Activated T-cell treated with anti-CD3 and anti-CD28 coated beads, Interleukin-2, amount 50 U/mL, for 72 hours (primary cell): ENCODE measurements at regions not wholly inside any gene's neighbourhood (a gene's known extent, or its start where the extent isn't known, plus 50 kb on each side); places are given as distances from the start of the nearest gene placed in this dataset.
"Not testable (repeated sequence)": the region's sequence is repeated elsewhere in the genome, so short reads cannot be mapped to it uniquely, and the experiment has no call there.

Source experiments
- ATAC-seq, 2 donors: fragments of 150-1000 bp; cut with Tn5 transposase; replicated peaks in 1 of 2; 2 replicates each; pipeline ENCODE4 v1.10.0; 2021; ENCODE audit warnings: moderate library complexity in 2 of 2, mild to moderate bottlenecking in 1 of 2
- DNase-seq, 2 donors: peaks; one replicate each; pipeline ENCODE4 v3.0.0; 2021 to 2022; ENCODE audit warnings: mixed read lengths in 1 of 2
- H3K27ac Mint-ChIP-seq: one replicate; pipeline ENCODE4 v1.8.0; 2022; ENCODE audit warnings: mild to moderate bottlenecking, moderate library complexity, mixed read lengths
- H3K27me3 Mint-ChIP-seq: one replicate; pipeline ENCODE4 v1.8.0; 2022; ENCODE audit warnings: low read depth, mixed read lengths
- H3K36me3 Mint-ChIP-seq, 2 donors: one replicate each; pipeline ENCODE4 v1.8.0; 2022; ENCODE audit warnings: mixed read lengths in 2 of 2, mild to moderate bottlenecking in 1 of 2; ENCODE audit not compliant: insufficient read depth in 2 of 2
- H3K4me1 Mint-ChIP-seq: one replicate; pipeline ENCODE4 v1.8.0; 2022; ENCODE audit warnings: low read depth, mixed read lengths
- H3K4me3 Mint-ChIP-seq, 2 donors: one replicate each; pipeline ENCODE4 v1.8.0; 2022; ENCODE audit warnings: mild to moderate bottlenecking in 2 of 2, mixed read lengths in 2 of 2, moderate library complexity in 2 of 2
- H3K9me3 Mint-ChIP-seq, 2 donors: one replicate each; pipeline ENCODE4 v1.8.0; 2022; ENCODE audit warnings: mixed read lengths in 2 of 2

GRCh38 chr13:103671547-103671946, 605.3 kb upstream of the SLC10A2 start:
- Mint-ChIP-seq H3K27ac (no peak overlapping the region), H3K27me3 (no peaks in the 10 kb centered on the region), H3K36me3 (no peaks in the 10 kb centered on the region), H3K4me3 (no peak overlapping the region), H3K4me1 (no peaks in the 10 kb centered on the region), H3K9me3 (peaks cover 2 to 5% of the 10 kb centered on the region in 2 donors)
- DNase-seq (no peak), ATAC-seq (no peak)

- H3K27me3 Mint-ChIP-seq, result no peaks in the 10 kb centered on the region
- no peak for DNase-seq
- no peak overlapping the region for H3K27ac Mint-ChIP-seq
- no peak overlapping the region for H3K4me3 Mint-ChIP-seq
- ATAC-seq, result no peak
- no peaks in the 10 kb centered on the region for H3K36me3 Mint-ChIP-seq
- peaks cover 3 to 6% of the 10 kb centered on the region in 2 donors for H3K9me3 Mint-ChIP-seq
- no peaks in the 10 kb centered on the region for H3K4me1 Mint-ChIP-seq
Observed at GRCh38 chr13:103663996-103664395, 597.8 kb upstream of the SLC10A2 start.

GRCh38 chr13:103656311-103656710, 590.1 kb upstream of the SLC10A2 start:
- ATAC-seq, result no peak

GRCh38 chr13:103640606-103641005, 574.4 kb upstream of the SLC10A2 start:
- DNase-seq, result no peak
- Mint-ChIP-seq H3K27me3 (no peaks in the 10 kb centered on the region), H3K4me1 (no peaks in the 10 kb centered on the region), H3K4me3 (no peak overlapping the region), H3K27ac (no peak overlapping the region), H3K9me3 (peaks cover 2% of the 10 kb centered on the region in 2 donors), H3K36me3 (no peaks in the 10 kb centered on the region)
- ATAC-seq, result no peak

More at GRCh38 chr13:103656311-103656710, 590.1 kb upstream of the SLC10A2 start:
- Mint-ChIP-seq H3K9me3 (peaks cover 2 to 5% of the 10 kb centered on the region in 2 donors), H3K4me1 (no peaks in the 10 kb centered on the region), H3K27me3 (no peaks in the 10 kb centered on the region), H3K4me3 (no peak overlapping the region), H3K36me3 (no peaks in the 10 kb centered on the region), H3K27ac (no peak overlapping the region)
- no peak for DNase-seq

- H3K4me1 Mint-ChIP-seq, result no peaks in the 10 kb centered on the region
- peaks cover 2% of the 10 kb centered on the region in 2 donors for H3K9me3 Mint-ChIP-seq
- no peaks in the 10 kb centered on the region for H3K36me3 Mint-ChIP-seq
- H3K27ac Mint-ChIP-seq, result no peak overlapping the region
- no peaks in the 10 kb centered on the region for H3K27me3 Mint-ChIP-seq
- ATAC-seq, result no peak
- DNase-seq, result no peak
- no peak overlapping the region for H3K4me3 Mint-ChIP-seq
Observed at GRCh38 chr13:103639326-103639725, 573.1 kb upstream of the SLC10A2 start.

GRCh38 chr13:103638706-103639105, 572.5 kb upstream of the SLC10A2 start:
- Mint-ChIP-seq H3K4me1 (no peaks in the 10 kb centered on the region), H3K36me3 (no peaks in the 10 kb centered on the region), H3K4me3 (no peak overlapping the region), H3K9me3 (peaks cover 2 to 3% of the 10 kb centered on the region in 2 donors), H3K27me3 (no peaks in the 10 kb centered on the region), H3K27ac (no peak overlapping the region)
- ATAC-seq, result no peak
- DNase-seq, result no peak

GRCh38 chr13:103634066-103634465, 567.8 kb upstream of the SLC10A2 start:
- Mint-ChIP-seq H3K36me3 (no peaks in the 10 kb centered on the region), H3K4me3 (no peak overlapping the region), H3K4me1 (no peaks in the 10 kb centered on the region), H3K27me3 (no peaks in the 10 kb centered on the region), H3K27ac (no peak overlapping the region), H3K9me3 (peaks cover 2 to 3% of the 10 kb centered on the region in 2 donors)
- no peak for ATAC-seq
- DNase-seq, result no peak

GRCh38 chr13:103625194-103625593, 559.0 kb upstream of the SLC10A2 start:
- ATAC-seq, result no peak
- Mint-ChIP-seq H3K27ac (no peak overlapping the region), H3K4me1 (no peaks in the 10 kb centered on the region), H3K27me3 (no peaks in the 10 kb centered on the region), H3K36me3 (no peaks in the 10 kb centered on the region), H3K4me3 (no peak overlapping the region), H3K9me3 (peaks cover 4% of the 10 kb centered on the region in 2 donors)
- DNase-seq, result no peak

- no peak overlapping the region for H3K27ac Mint-ChIP-seq
Observed at GRCh38 chr13:103618151-103618550, 551.9 kb upstream of the SLC10A2 start.

GRCh38 chr13:103615771-103616170, 549.6 kb upstream of the SLC10A2 start:
- ATAC-seq, result no peak

More at GRCh38 chr13:103618151-103618550, 551.9 kb upstream of the SLC10A2 start:
- DNase-seq (no peak), ATAC-seq (no peak)
- Mint-ChIP-seq H3K27me3 (no peaks in the 10 kb centered on the region), H3K4me1 (no peaks in the 10 kb centered on the region), H3K9me3 (peaks cover 0 to 6% of the 10 kb centered on the region in 2 donors), H3K36me3 (no peaks in the 10 kb centered on the region), H3K4me3 (no peak overlapping the region)

GRCh38 chr13:103614761-103615160, 548.5 kb upstream of the SLC10A2 start:
- no peaks in the 10 kb centered on the region for H3K36me3 Mint-ChIP-seq
- H3K9me3 Mint-ChIP-seq, result peaks cover 0 to 5% of the 10 kb centered on the region in 2 donors
- no peak for DNase-seq
- no peaks in the 10 kb centered on the region for H3K27me3 Mint-ChIP-seq
- H3K4me3 Mint-ChIP-seq, result no peak overlapping the region
- ATAC-seq, result no peak
- H3K27ac Mint-ChIP-seq, result no peak overlapping the region
- H3K4me1 Mint-ChIP-seq, result no peaks in the 10 kb centered on the region

More at GRCh38 chr13:103615771-103616170, 549.6 kb upstream of the SLC10A2 start:
- Mint-ChIP-seq H3K27me3 (no peaks in the 10 kb centered on the region), H3K4me3 (no peak overlapping the region), H3K4me1 (no peaks in the 10 kb centered on the region), H3K27ac (no peak overlapping the region), H3K9me3 (peaks cover 0 to 5% of the 10 kb centered on the region in 2 donors), H3K36me3 (no peaks in the 10 kb centered on the region)
- DNase-seq, result no peak

- H3K27me3 Mint-ChIP-seq, result no peaks in the 10 kb centered on the region
- ATAC-seq (no peak), DNase-seq (no peak)
- H3K4me1 Mint-ChIP-seq, result no peaks in the 10 kb centered on the region
- no peaks in the 10 kb centered on the region for H3K36me3 Mint-ChIP-seq
- H3K4me3 Mint-ChIP-seq, result no peak overlapping the region
- no peak overlapping the region for H3K27ac Mint-ChIP-seq
- peaks cover 3 to 7% of the 10 kb centered on the region in 2 donors for H3K9me3 Mint-ChIP-seq
Observed at GRCh38 chr13:103607995-103608394, 541.8 kb upstream of the SLC10A2 start.

- Mint-ChIP-seq H3K27ac (no peak overlapping the region), H3K4me1 (no peaks in the 10 kb centered on the region), H3K36me3 (no peaks in the 10 kb centered on the region), H3K9me3 (peaks cover 3 to 5% of the 10 kb centered on the region in 2 donors), H3K4me3 (no peak overlapping the region), H3K27me3 (no peaks in the 10 kb centered on the region)
- DNase-seq, result no peak
- ATAC-seq, result no peak
Observed at GRCh38 chr13:103605546-103606326, 539.5 kb upstream of the SLC10A2 start.

GRCh38 chr13:103599870-103600269, 533.7 kb upstream of the SLC10A2 start:
- H3K4me1 Mint-ChIP-seq, DNase-seq, ATAC-seq, H3K27me3 Mint-ChIP-seq, H3K9me3 Mint-ChIP-seq, H3K36me3 Mint-ChIP-seq, H3K27ac Mint-ChIP-seq, H3K4me3 Mint-ChIP-seq: not testable (repeated sequence)
